RCC 7860 (cell line): ENCODE measurements at regions not wholly inside any gene's neighbourhood (a gene's known extent, or its start where the extent isn't known, plus 50 kb on each side); places are given as distances from the start of the nearest gene placed in this dataset.
A peak's percentile ranks its signal among the peaks of the same experiment; 100 is the strongest.
"Not testable (repeated sequence)": the region's sequence is repeated elsewhere in the genome, so short reads cannot be mapped to it uniquely, and the experiment has no call there.

ENCODE experiments used
- DNase-seq: peaks from one replicate; pipeline ENCODE4 v3.0.0-alpha.2; 2015; ENCODE audit warnings: low spot score
- FAIRE-seq: peaks from 2 replicates; lab custom pipeline; 2012; peaks lifted over from hg19 to GRCh38; lab: Jason Lieb, UNC

- no peak for FAIRE-seq
- no peak for DNase-seq
These were observed 658.4 kb downstream of the EFNA5 start for GRCh38 chr5:107012371-107012770.

GRCh38 chr5:107011605-107012004, 659.1 kb downstream of the EFNA5 start:
- no peak for FAIRE-seq
- no peak for DNase-seq

- FAIRE-seq, result no peak
- no peak for DNase-seq
These were observed 660.7 kb downstream of the EFNA5 start for GRCh38 chr5:107010060-107010459.

GRCh38 chr5:107005653-107006052, 665.1 kb downstream of the EFNA5 start:
- FAIRE-seq (no peak), DNase-seq (no peak)

GRCh38 chr5:107005161-107005560, 665.6 kb downstream of the EFNA5 start:
- DNase-seq (no peak), FAIRE-seq (no peak)

- DNase-seq (no peak), FAIRE-seq (no peak)
These were observed 668.6 kb downstream of the EFNA5 start for GRCh38 chr5:107002115-107002514.

- FAIRE-seq, result not testable (repeated sequence)
These were observed 671.2 kb downstream of the EFNA5 start for GRCh38 chr5:106999506-106999905.

GRCh38 chr5:106986006-106986405, 684.7 kb downstream of the EFNA5 start:
- DNase-seq, result no peak
- no peak for FAIRE-seq

More at GRCh38 chr5:106999506-106999905, 671.2 kb downstream of the EFNA5 start:
- not testable (repeated sequence) for DNase-seq

GRCh38 chr5:106985174-106985573, 685.6 kb downstream of the EFNA5 start:
- DNase-seq, result no peak
- FAIRE-seq, result no peak

- DNase-seq, FAIRE-seq: not testable (repeated sequence)
These were observed 691.6 kb downstream of the EFNA5 start for GRCh38 chr5:106979178-106979577.

GRCh38 chr5:106978582-106979165, 692.1 kb downstream of the EFNA5 start:
- FAIRE-seq, DNase-seq: not testable (repeated sequence)

GRCh38 chr5:106976363-106976762, 694.4 kb downstream of the EFNA5 start:
- FAIRE-seq (no peak), DNase-seq (no peak)

GRCh38 chr5:106974272-106974671, 696.5 kb downstream of the EFNA5 start:
- no peak for DNase-seq
- no peak for FAIRE-seq

- DNase-seq (peak; percentile 97), FAIRE-seq (peak; percentile 98)
These were observed 703.9 kb downstream of the EFNA5 start for GRCh38 chr5:106966686-106967315.

GRCh38 chr5:106964132-106964531, 706.6 kb downstream of the EFNA5 start:
- FAIRE-seq, result peak; percentile 97
- DNase-seq, result peak; percentile 80

- DNase-seq (no peak), FAIRE-seq (no peak)
These were observed 707.1 kb downstream of the EFNA5 start for GRCh38 chr5:106963630-106964029.

- no peak for DNase-seq
- no peak for FAIRE-seq
These were observed 708.1 kb downstream of the EFNA5 start for GRCh38 chr5:106962464-106963230.

GRCh38 chr5:106959387-106959786, 711.4 kb downstream of the EFNA5 start:
- FAIRE-seq (peak; percentile 12), DNase-seq (no peak)

- FAIRE-seq (no peak), DNase-seq (no peak)
These were observed 713.4 kb downstream of the EFNA5 start for GRCh38 chr5:106957336-106957735.

- no peak for DNase-seq
- no peak for FAIRE-seq
These were observed 713.9 kb downstream of the EFNA5 start for GRCh38 chr5:106956886-106957285.

GRCh38 chr5:106956187-106956586, 714.5 kb downstream of the EFNA5 start:
- FAIRE-seq (no peak), DNase-seq (no peak)

GRCh38 chr5:106940986-106941385, 729.8 kb downstream of the EFNA5 start:
- FAIRE-seq, result peak; percentile 83
- DNase-seq, result peak; percentile 78
